GM12892 (cell line): ENCODE measurements at regions not wholly inside any gene's neighbourhood (a gene's known extent, or its start where the extent isn't known, plus 50 kb on each side); places are given as distances from the start of the nearest gene placed in this dataset.

Source experiments
- DNase-seq: peaks from one replicate; pipeline ENCODE4 v3.0.0; 2011; ENCODE audit not compliant: insufficient read length
- FAIRE-seq: peaks from 2 replicates; lab custom pipeline; 2011; peaks lifted over from hg19 to GRCh38; lab: Jason Lieb, UNC
- POLR2A ChIP-seq: IDR thresholded peaks from 2 replicates; pipeline ENCODE4 v1.6.1; 2011; ENCODE audit warnings: low read depth, low read length, control low read depth
- POLR2AphosphoS5 ChIP-seq: IDR thresholded peaks from 2 replicates; pipeline ENCODE4 v1.6.1; 2011; ENCODE audit warnings: low read depth, low read length, control low read depth
- TAF1 ChIP-seq: IDR thresholded peaks from 2 replicates; pipeline ENCODE4 v1.6.1; 2011; ENCODE audit warnings: low read depth, mild to moderate bottlenecking, control low read depth, low read length, borderline replicate concordance

- TF ChIP-seq TAF1 (no peak), POLR2AphosphoS5 (no peak), POLR2A (no peak)
- FAIRE-seq (no peak), DNase-seq (no peak)
These were observed 483.9 kb downstream of the DISC1 start for GRCh38 chr1:232110281-232111090.

- TF ChIP-seq POLR2A (no peak), TAF1 (no peak), POLR2AphosphoS5 (no peak)
- FAIRE-seq = no peak
- DNase-seq = no peak
These were observed 482.8 kb downstream of the DISC1 start for GRCh38 chr1:232109391-232109790.

DNA sequence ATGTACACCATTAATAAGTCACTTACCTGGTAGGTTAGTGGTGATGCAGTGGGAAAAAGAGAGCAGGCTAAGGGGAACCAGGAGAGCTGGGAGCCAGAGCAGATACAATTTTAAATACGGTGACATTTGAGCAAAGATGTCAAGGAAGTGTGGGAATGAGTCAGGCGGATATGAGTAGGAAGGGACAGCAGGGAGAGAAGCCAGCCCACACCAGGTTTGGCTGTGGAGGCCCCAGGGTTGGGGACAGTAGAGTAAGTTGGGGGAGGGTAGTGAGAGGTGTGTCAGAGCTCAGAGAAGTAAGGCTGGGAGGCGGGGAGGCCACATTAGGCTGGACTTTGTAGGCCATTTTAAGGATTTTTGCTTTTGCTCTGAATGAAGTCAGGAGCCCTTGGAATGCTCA, 482.0 kb downstream of the DISC1 start:
- TF ChIP-seq TAF1 (no peak), POLR2AphosphoS5 (no peak), POLR2A (no peak)

DNA sequence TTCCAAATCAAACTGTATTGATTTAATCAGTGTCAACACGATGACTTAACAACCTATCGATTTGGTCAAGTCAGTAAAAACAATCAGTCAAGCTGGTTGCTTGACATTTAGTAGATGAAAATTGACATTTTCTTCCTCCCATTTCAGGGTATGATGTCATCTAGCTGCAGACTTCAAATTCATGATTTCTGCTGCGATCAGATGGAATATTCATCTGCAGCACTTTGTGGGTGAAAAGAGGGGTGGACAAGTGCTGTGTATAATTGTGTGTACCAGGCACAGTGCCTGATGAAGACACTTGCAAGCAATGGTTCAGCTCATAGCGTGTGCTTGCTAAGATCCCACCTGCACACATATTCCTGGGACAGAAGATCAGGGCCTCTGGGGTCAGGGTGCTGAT, 479.8 kb downstream of the DISC1 start:
- DNase-seq = no peak
- no peak for FAIRE-seq
- TF ChIP-seq TAF1 (no peak), POLR2AphosphoS5 (no peak), POLR2A (no peak)

More for the DNA sequence above, 482.0 kb downstream of the DISC1 start:
- FAIRE-seq = no peak
- DNase-seq = no peak

GRCh38 chr1:232105561-232105960, 479.0 kb downstream of the DISC1 start:
- DNase-seq (no peak), FAIRE-seq (no peak)
- TF ChIP-seq POLR2A (no peak), TAF1 (no peak), POLR2AphosphoS5 (no peak)

- TF ChIP-seq POLR2A (no peak), POLR2AphosphoS5 (no peak), TAF1 (no peak)
- no peak for FAIRE-seq
- DNase-seq = no peak
These were observed 474.6 kb downstream of the DISC1 start for GRCh38 chr1:232101231-232101630.

GRCh38 chr1:232096751-232097150, 470.2 kb downstream of the DISC1 start:
- DNase-seq = no peak
- TF ChIP-seq TAF1 (no peak), POLR2AphosphoS5 (no peak), POLR2A (no peak)
- no peak for FAIRE-seq
